BLaER1 (cell line): ENCODE measurements at regions not wholly inside any gene's neighbourhood (a gene's known extent, or its start where the extent isn't known, plus 50 kb on each side); places are given as distances from the start of the nearest gene placed in this dataset.
"Not testable (repeated sequence)": the region's sequence is repeated elsewhere in the genome, so short reads cannot be mapped to it uniquely, and the experiment has no call there.

ENCODE experiments used
- H3K27ac ChIP-seq: shearing (Covaris generic); formaldehyde crosslinking; 2 replicates; pipeline ENCODE4 v1.8.1; 2022
- H3K27me3 ChIP-seq: shearing (Covaris generic); formaldehyde crosslinking; 2 replicates; pipeline ENCODE4 v1.8.1; 2022
- H3K36me3 ChIP-seq: shearing (Covaris generic); formaldehyde crosslinking; 2 replicates; pipeline ENCODE4 v1.8.1; 2022
- H3K4me1 ChIP-seq: shearing (Covaris generic); formaldehyde crosslinking; 2 replicates; pipeline ENCODE4 v1.8.1; 2022
- H3K4me2 ChIP-seq: shearing (Covaris generic); formaldehyde crosslinking; 2 replicates; pipeline ENCODE4 v1.8.1; 2022
- H3K4me3 ChIP-seq: shearing (Covaris generic); formaldehyde crosslinking; 2 replicates; pipeline ENCODE4 v1.8.1; 2022
- H3K9ac ChIP-seq: shearing (Covaris generic); formaldehyde crosslinking; 2 replicates; pipeline ENCODE4 v1.8.1; 2022
- H3K9me3 ChIP-seq: shearing (Covaris generic); formaldehyde crosslinking; 2 replicates; pipeline ENCODE4 v1.8.1; 2022
- H4K20me1 ChIP-seq: shearing (Covaris generic); formaldehyde crosslinking; 2 replicates; pipeline ENCODE4 v1.8.1; 2022
- Cebpa-rat ChIP-seq: shearing (Covaris generic); IDR thresholded peaks from 2 replicates; pipeline ENCODE4 v1.8.1; 2022

DNA sequence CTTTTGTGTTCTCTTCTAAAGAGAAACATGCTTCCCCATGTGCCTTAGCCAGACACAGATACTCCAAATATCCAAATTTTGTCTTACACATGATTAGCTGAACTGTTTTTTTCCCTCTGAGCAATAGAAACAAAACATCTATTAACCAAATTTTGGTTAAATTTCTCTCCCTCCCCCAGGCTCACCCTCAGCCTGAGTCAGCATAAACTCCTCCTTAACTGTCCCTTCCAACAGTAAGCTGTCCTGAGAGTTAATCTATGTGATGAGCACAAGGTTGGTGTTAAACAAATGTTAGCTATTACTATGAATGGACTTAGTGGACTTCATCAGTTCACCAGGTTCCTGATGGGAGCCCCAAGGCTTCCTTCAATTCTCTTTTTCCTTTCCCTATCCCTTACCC lies 108.5 kb downstream of the RSL24D1 start:
- Histone ChIP-seq H3K9ac (no peak overlapping the region), H3K4me2 (no peak overlapping the region), H3K27me3 (no peaks in the 10 kb centered on the region), H3K27ac (no peak overlapping the region), H3K4me3 (no peak overlapping the region), H3K9me3 (no peaks in the 10 kb centered on the region; the same call in 1 of the 2 replicates), H3K36me3 (no peaks in the 10 kb centered on the region), H4K20me1 (no peaks in the 10 kb centered on the region), H3K4me1 (no peaks in the 10 kb centered on the region)
- no peak for TF ChIP-seq Cebpa-rat

DNA sequence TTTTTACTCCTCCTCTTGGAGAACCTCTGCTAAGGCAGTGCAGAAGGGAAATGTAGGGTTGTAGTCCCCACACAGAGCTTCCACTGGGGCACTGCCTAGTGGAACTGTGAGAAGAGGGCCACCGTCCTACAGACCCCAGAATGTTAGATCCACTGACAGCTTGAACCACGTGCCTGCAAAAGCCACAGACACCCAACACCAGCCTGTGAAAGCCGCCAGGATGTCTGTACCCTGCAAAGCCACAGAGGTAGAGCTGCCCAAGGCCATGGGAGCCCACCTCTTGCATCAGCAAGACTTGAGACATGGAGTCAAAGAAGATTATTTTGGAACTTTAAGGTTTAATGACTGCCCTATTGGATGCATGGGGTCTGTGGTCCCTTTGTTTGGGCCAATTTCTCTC lies 112.1 kb downstream of the RSL24D1 start:
- Histone ChIP-seq H3K36me3 (no peaks in the 10 kb centered on the region), H3K4me1 (no peaks in the 10 kb centered on the region), H3K4me3 (no peak overlapping the region), H3K9me3 (no peaks in the 10 kb centered on the region; the same call in 1 of the 2 replicates), H4K20me1 (no peaks in the 10 kb centered on the region), H3K4me2 (no peak overlapping the region), H3K27me3 (no peaks in the 10 kb centered on the region), H3K27ac (no peak overlapping the region), H3K9ac (no peak overlapping the region)
- no peak for TF ChIP-seq Cebpa-rat

GRCh38 chr15:55084216-55084615 lies 112.5 kb downstream of the RSL24D1 start:
- Histone ChIP-seq H3K4me1 (no peaks in the 10 kb centered on the region), H3K27ac (no peak overlapping the region), H3K4me3 (no peak overlapping the region), H4K20me1 (no peaks in the 10 kb centered on the region), H3K36me3 (no peaks in the 10 kb centered on the region), H3K27me3 (no peaks in the 10 kb centered on the region), H3K9me3 (peaks cover 1% of the 10 kb centered on the region), H3K4me2 (no peak overlapping the region), H3K9ac (no peak overlapping the region)
- no peak for TF ChIP-seq Cebpa-rat

- H3K27ac ChIP-seq, H3K27me3 ChIP-seq, H3K4me1 ChIP-seq, H4K20me1 ChIP-seq, H3K4me3 ChIP-seq, H3K4me2 ChIP-seq, H3K36me3 ChIP-seq, H3K9ac ChIP-seq: not testable (repeated sequence)
- H3K9me3 ChIP-seq: peaks cover 13% of the 10 kb centered on the region
These were observed 119.7 kb downstream of the RSL24D1 start for GRCh38 chr15:55077052-55077451.

GRCh38 chr15:55074431-55074830 lies 122.3 kb downstream of the RSL24D1 start:
- TF ChIP-seq Cebpa-rat: no peak
- Histone ChIP-seq H3K27me3 (no peaks in the 10 kb centered on the region), H3K9me3 (peaks cover 13% of the 10 kb centered on the region), H3K9ac (no peak overlapping the region), H3K27ac (no peak overlapping the region), H3K36me3 (no peaks in the 10 kb centered on the region), H3K4me1 (no peaks in the 10 kb centered on the region), H3K4me2 (no peak overlapping the region), H4K20me1 (no peaks in the 10 kb centered on the region), H3K4me3 (no peak overlapping the region)

DNA sequence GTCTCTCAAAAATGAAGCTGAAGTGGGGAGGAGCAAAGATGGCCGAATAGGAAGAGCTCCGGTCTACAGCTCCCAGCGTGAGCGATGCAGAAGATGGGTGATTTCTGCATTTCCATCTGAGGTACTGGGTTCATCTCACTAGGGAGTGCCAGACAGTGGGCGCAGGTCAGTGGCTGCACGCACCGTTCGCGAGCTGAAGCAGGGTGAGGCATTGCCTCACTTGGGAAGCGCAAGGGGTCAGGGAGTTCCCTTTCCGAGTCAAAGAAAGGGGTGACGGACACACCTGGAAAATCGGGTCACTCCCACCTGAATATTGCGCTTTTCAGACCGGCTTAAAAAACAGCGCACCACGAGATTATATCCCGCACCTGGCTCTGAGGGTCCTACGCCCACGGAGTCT lies 132.8 kb downstream of the RSL24D1 start:
- not testable (repeated sequence) for H3K9me3 ChIP-seq, H3K9ac ChIP-seq, H4K20me1 ChIP-seq, H3K4me3 ChIP-seq, H3K27ac ChIP-seq, H3K4me2 ChIP-seq, H3K27me3 ChIP-seq, H3K4me1 ChIP-seq, H3K36me3 ChIP-seq

DNA sequence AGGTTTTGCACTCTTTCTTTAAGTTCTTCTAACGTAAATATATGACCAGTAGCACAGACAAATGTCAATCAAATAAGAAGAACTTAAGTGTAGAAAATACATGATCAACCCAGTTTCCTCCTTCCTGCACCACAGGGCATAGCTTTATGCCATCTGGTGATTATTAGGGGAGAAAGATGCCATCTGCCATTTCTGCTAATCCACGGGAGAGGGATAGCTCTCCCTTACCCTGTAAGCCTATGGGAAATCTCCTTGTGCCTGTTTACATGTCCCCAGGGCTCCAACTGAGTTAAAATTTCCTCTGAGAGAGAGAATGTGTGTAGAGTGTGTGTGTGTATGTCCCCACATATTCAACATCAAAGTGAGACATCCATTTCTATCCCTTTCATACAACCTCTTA lies 135.9 kb downstream of the RSL24D1 start:
- H3K9ac ChIP-seq: no peak overlapping the region
- H3K27ac ChIP-seq: no peak overlapping the region
- TF ChIP-seq Cebpa-rat: no peak
- H3K4me1 ChIP-seq: no peaks in the 10 kb centered on the region
- no peaks in the 10 kb centered on the region for H4K20me1 ChIP-seq
- no peak overlapping the region for H3K4me2 ChIP-seq
- no peaks in the 10 kb centered on the region for H3K27me3 ChIP-seq
- H3K36me3 ChIP-seq: no peaks in the 10 kb centered on the region
- no peaks in the 10 kb centered on the region for H3K9me3 ChIP-seq
- H3K4me3 ChIP-seq: no peak overlapping the region

DNA sequence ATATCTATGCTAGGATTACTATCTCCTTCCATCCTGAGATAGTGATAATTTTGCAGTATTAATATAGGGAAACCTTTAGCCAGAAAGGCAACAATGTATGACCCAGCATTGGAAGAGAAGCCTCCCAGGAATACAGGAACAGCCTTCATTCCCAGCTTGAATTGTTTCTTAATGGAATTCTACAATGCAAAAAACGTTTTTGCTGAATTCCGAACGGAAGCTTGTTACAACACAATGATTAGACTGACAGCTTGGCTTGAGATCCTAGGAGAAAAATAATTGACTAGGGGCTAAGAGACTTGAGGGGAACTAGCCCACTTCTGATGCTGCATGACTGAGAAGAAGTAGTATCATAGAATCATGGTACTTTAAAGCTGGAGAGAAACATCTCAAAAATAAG lies 140.2 kb downstream of the RSL24D1 start:
- no peaks in the 10 kb centered on the region for H3K27me3 ChIP-seq
- no peaks in the 10 kb centered on the region for H3K4me1 ChIP-seq
- no peak overlapping the region for H3K27ac ChIP-seq
- no peaks in the 10 kb centered on the region for H3K36me3 ChIP-seq
- no peaks in the 10 kb centered on the region for H3K9me3 ChIP-seq
- no peak for TF ChIP-seq Cebpa-rat
- H3K4me2 ChIP-seq: no peak overlapping the region
- H3K4me3 ChIP-seq: no peak overlapping the region
- no peak overlapping the region for H3K9ac ChIP-seq
- H4K20me1 ChIP-seq: no peaks in the 10 kb centered on the region

DNA sequence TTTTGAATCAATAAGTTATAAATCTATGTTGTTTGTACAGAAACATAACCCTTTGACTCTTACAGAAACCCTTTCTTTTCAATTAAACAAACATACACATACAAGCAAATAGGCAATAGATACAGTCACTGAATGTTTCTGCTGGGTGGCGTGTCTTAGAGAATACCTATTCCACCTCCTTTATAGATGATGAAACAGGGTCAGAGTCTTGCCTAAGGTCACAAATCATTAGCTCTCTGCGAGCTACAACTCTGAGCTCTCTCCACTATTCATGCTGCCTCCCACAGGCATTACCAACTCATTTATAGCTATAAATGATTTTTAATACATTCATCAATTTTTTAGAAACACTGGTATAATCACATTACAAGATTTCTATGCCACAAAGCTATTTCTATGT lies 152.6 kb downstream of the RSL24D1 start:
- Histone ChIP-seq H3K4me2 (no peak overlapping the region), H3K4me1 (no peaks in the 10 kb centered on the region), H3K4me3 (no peak overlapping the region), H3K36me3 (no peaks in the 10 kb centered on the region), H3K27me3 (no peaks in the 10 kb centered on the region), H4K20me1 (no peaks in the 10 kb centered on the region), H3K9me3 (no peaks in the 10 kb centered on the region), H3K27ac (no peak overlapping the region), H3K9ac (no peak overlapping the region)
- no peak for TF ChIP-seq Cebpa-rat

DNA sequence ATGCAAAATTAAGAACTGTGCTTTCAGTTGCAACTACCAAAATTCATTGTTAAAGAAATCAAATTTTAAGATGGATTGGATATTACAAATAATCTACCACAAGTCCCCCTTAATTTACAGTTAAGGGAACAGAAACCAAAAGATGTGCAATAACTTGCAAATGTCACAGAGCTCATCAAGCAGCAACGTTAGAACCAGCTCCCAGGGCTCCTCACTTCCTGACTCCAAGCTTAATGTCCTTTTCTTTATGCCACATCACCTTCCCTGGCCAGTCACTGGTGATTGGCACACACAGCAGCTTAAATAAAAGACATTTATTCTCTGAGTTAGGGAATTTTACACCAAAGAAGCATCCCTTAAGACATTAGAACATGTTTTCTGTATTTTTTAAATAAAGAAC lies 159.7 kb downstream of the RSL24D1 start:
- no peak overlapping the region for H3K27ac ChIP-seq
- H3K36me3 ChIP-seq: no peaks in the 10 kb centered on the region
- H4K20me1 ChIP-seq: no peaks in the 10 kb centered on the region
- H3K4me2 ChIP-seq: no peak overlapping the region
- no peak for TF ChIP-seq Cebpa-rat
- no peaks in the 10 kb centered on the region for H3K9me3 ChIP-seq
- no peaks in the 10 kb centered on the region for H3K4me1 ChIP-seq
- no peak overlapping the region for H3K4me3 ChIP-seq
- H3K27me3 ChIP-seq: no peaks in the 10 kb centered on the region
- H3K9ac ChIP-seq: no peak overlapping the region

- Histone ChIP-seq H3K27me3 (no peaks in the 10 kb centered on the region), H3K4me2 (no peak overlapping the region), H3K4me3 (no peak overlapping the region), H3K36me3 (no peaks in the 10 kb centered on the region), H3K4me1 (no peaks in the 10 kb centered on the region), H3K9ac (no peak overlapping the region), H3K9me3 (no peaks in the 10 kb centered on the region), H4K20me1 (no peaks in the 10 kb centered on the region), H3K27ac (no peak overlapping the region)
- TF ChIP-seq Cebpa-rat: no peak
These were observed 161.0 kb downstream of the RSL24D1 start for GRCh38 chr15:55035749-55036148.
